OCI-LY7 (cell line): ENCODE measurements at regions not wholly inside any gene's neighbourhood (a gene's known extent, or its start where the extent isn't known, plus 50 kb on each side); places are given as distances from the start of the nearest gene placed in this dataset.

ENCODE experiments used
- EZH2phosphoT487 ChIP-seq: fragments of 200-600 bp; sonication (generic); IDR thresholded peaks from 2 replicates; pipeline ENCODE4 v1.6.1; 2018; ENCODE audit warnings: low read depth, borderline replicate concordance, mild to moderate bottlenecking, mixed run types, antibody characterized with exemption, low read length, moderate library complexity, mixed read lengths
- TF ChIP-seq, protein P1 (sequence below): fragments of 200-600 bp; sonication (generic); conservative IDR thresholded peaks from 2 replicates; pipeline ENCODE4 v1.5.1; 2014; ENCODE audit warnings: mild to moderate bottlenecking, antibody characterized with exemption, low read length, moderate library complexity, mixed read lengths

DNA sequence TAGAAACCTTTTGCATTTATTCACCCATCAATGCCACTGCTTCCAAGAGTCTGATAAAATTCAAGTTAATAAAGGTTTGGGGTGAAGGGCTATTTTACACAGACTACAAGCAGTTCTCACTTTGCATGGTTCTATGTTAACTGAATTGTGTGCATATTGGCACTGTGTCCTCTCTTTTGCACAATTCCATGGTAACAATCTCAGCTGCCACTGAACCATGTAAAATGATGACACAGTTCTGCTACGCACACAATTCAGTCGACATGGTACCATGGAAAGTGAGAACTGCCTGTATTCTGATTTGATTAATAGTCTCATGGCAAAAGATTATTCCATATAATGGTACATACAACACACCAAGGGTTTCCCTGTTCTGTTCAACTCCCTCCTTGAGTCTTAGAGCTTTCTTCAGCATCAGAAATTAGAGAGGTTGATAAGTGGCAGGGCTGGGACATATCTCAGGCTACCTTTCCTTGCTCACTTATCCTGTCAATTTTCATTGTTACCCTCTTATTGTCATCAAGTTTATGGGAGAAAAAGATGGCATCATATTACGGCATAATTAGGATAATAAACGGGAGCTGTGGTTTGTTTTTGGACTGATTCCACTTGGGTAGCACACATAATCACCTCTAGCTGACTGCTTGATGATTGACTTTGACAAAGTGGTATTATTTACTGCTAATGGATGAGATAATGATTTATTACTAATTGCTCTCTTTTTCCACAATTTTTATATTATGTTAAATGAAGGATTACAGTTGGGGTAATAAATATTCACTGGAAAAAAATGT lies 139.3 kb upstream of the CREB1 start:
- TF ChIP-seq, protein P1, sequence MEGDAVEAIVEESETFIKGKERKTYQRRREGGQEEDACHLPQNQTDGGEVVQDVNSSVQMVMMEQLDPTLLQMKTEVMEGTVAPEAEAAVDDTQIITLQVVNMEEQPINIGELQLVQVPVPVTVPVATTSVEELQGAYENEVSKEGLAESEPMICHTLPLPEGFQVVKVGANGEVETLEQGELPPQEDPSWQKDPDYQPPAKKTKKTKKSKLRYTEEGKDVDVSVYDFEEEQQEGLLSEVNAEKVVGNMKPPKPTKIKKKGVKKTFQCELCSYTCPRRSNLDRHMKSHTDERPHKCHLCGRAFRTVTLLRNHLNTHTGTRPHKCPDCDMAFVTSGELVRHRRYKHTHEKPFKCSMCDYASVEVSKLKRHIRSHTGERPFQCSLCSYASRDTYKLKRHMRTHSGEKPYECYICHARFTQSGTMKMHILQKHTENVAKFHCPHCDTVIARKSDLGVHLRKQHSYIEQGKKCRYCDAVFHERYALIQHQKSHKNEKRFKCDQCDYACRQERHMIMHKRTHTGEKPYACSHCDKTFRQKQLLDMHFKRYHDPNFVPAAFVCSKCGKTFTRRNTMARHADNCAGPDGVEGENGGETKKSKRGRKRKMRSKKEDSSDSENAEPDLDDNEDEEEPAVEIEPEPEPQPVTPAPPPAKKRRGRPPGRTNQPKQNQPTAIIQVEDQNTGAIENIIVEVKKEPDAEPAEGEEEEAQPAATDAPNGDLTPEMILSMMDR = no peak
- TF ChIP-seq EZH2phosphoT487 = no peak
